Epithelial cell of proximal tubule (primary cell): ENCODE measurements at regions not wholly inside any gene's neighbourhood (a gene's known extent, or its start where the extent isn't known, plus 50 kb on each side); places are given as distances from the start of the nearest gene placed in this dataset.

Experiments used
- DNase-seq: peaks from one replicate; pipeline ENCODE4 v3.0.0-alpha.2; 2011; ENCODE audit warnings: low read depth
- H3K4me3 ChIP-seq: 2 replicates; pipeline ENCODE4 v1.5.1; 2011; ENCODE audit warnings: low read depth, mild to moderate bottlenecking, low read length
- CTCF ChIP-seq: conservative IDR thresholded peaks from 2 replicates; pipeline ENCODE4 v1.5.1; 2012; ENCODE audit warnings: low read depth, mild to moderate bottlenecking, low read length

- no peak for DNase-seq
- no peak overlapping the region for H3K4me3 ChIP-seq
- no peak for TF ChIP-seq CTCF
Measured at GRCh38 chr2:66382091-66382490, 52.8 kb upstream of the MEIS1 start.

- H3K4me3 ChIP-seq, result no peak overlapping the region
- TF ChIP-seq CTCF, result no peak
- no peak for DNase-seq
Measured at GRCh38 chr2:66379473-66379872, 55.5 kb upstream of the MEIS1 start.

GRCh38 chr2:66377832-66378231, 57.1 kb upstream of the MEIS1 start:
- DNase-seq, result no peak
- H3K4me3 ChIP-seq, result no peak overlapping the region
- no peak for TF ChIP-seq CTCF

- no peak for DNase-seq
- H3K4me3 ChIP-seq, result no peak overlapping the region
- no peak for TF ChIP-seq CTCF
Measured at GRCh38 chr2:66370824-66371223, 64.1 kb upstream of the MEIS1 start.

- no peak overlapping the region for H3K4me3 ChIP-seq
- no peak for TF ChIP-seq CTCF
- DNase-seq, result no peak
Measured at GRCh38 chr2:66366619-66367018, 68.3 kb upstream of the MEIS1 start.

- TF ChIP-seq CTCF, result no peak
- no peak overlapping the region for H3K4me3 ChIP-seq
- peak; percentile 27 for DNase-seq
Measured at GRCh38 chr2:66364495-66365333, 70.2 kb upstream of the MEIS1 start.

- no peak overlapping the region for H3K4me3 ChIP-seq
- no peak for TF ChIP-seq CTCF
- DNase-seq, result no peak
Measured at GRCh38 chr2:66362701-66363100, 72.2 kb upstream of the MEIS1 start.
